K562 (cell line): ENCODE measurements at regions not wholly inside any gene's neighbourhood (a gene's known extent, or its start where the extent isn't known, plus 50 kb on each side); places are given as distances from the start of the nearest gene placed in this dataset.

Experiments used
- ATF4 ChIP-seq: fragments of 450-650 bp; formaldehyde crosslinking; IDR thresholded peaks from 2 replicates; pipeline ENCODE4 v1.4.0; 2022; ENCODE audit warnings: mild to moderate bottlenecking, moderate library complexity
- BRCA1 ChIP-seq, 2 experiments: fragments of 450-650 bp in 1 of 2; sonication (generic) in 1 of 2; formaldehyde crosslinking in 1 of 2; IDR thresholded peaks; 2 replicates each; pipeline versions ENCODE4 v1.5.0 to v1.6.1; 2017 to 2020; ENCODE audit warnings: mild to moderate bottlenecking in 1 of 2, missing genetic modification reagents in 1 of 2
- CBFA2T2 ChIP-seq: fragments of 450-650 bp; conservative IDR thresholded peaks from 2 replicates; pipeline ENCODE4 v1.6.1; 2017; ENCODE audit warnings: mild to moderate bottlenecking
- CBFA2T3 ChIP-seq: fragments of 450-650 bp; IDR thresholded peaks from 2 replicates; pipeline ENCODE4 v1.6.1; 2017
- CBX8 ChIP-seq: fragments of 200-600 bp; sonication (generic); IDR thresholded peaks from 2 replicates; pipeline ENCODE4 v1.6.1; 2012; ENCODE audit warnings: borderline replicate concordance, mixed run types, low read depth, mild to moderate bottlenecking, moderate library complexity, mixed read lengths, low read length, control low read depth, inconsistent platforms; ENCODE audit not compliant: poor library complexity, severe bottlenecking; ENCODE audit errors: extremely low read depth
- E2F3 ChIP-seq: fragments of 250-450 bp; sonication (Bioruptor Pico); IDR thresholded peaks from 2 replicates; pipeline ENCODE4 v1.4.0; 2020; ENCODE audit warnings: mild to moderate bottlenecking
- GTF2E2 ChIP-seq: fragments of 200-800 bp; sonication (Bioruptor generic); IDR thresholded peaks from 2 replicates; pipeline ENCODE4 v1.6.1; 2016; ENCODE audit warnings: missing genetic modification characterization, missing compliant biosample characterization
- HDAC8 ChIP-seq: fragments of 450-650 bp; IDR thresholded peaks from 2 replicates; pipeline ENCODE4 v1.6.1; 2016; ENCODE audit warnings: mild to moderate bottlenecking, missing genetic modification characterization, moderate library complexity, missing compliant biosample characterization
- MTA1 ChIP-seq: fragments of 450-650 bp; IDR thresholded peaks from 2 replicates; pipeline ENCODE4 v1.6.1; 2017; ENCODE audit warnings: borderline replicate concordance
- RBBP5 ChIP-seq: fragments of 200-600 bp; sonication (generic); IDR thresholded peaks from 2 replicates; pipeline ENCODE4 v1.6.1; 2012; ENCODE audit warnings: borderline replicate concordance, mild to moderate bottlenecking, low read length, control low read depth, inconsistent platforms; ENCODE audit not compliant: insufficient read depth, poor library complexity, severe bottlenecking
- SAFB ChIP-seq: fragments of 200-400 bp; formaldehyde crosslinking; IDR thresholded peaks from 2 replicates; pipeline ENCODE4 v1.6.1; 2017; ENCODE audit warnings: low read depth, low read length, borderline replicate concordance
- TAL1 ChIP-seq: fragments of 450-650 bp; IDR thresholded peaks from 2 replicates; pipeline ENCODE4 v1.6.1; 2016; ENCODE audit warnings: mild to moderate bottlenecking
- TEAD4 ChIP-seq, 2 experiments: sonication (generic) in 1 of 2; formaldehyde crosslinking in 1 of 2; IDR thresholded peaks; 2 replicates each; pipeline versions ENCODE4 v1.6.1 to v1.8.0; 2012 to 2022; ENCODE audit warnings: borderline replicate concordance in 1 of 2, inconsistent platforms in 1 of 2, low read length in 1 of 2, mild to moderate bottlenecking in 1 of 2, missing genetic modification reagents in 1 of 2
- U2AF2 ChIP-seq: fragments of 200-400 bp; formaldehyde crosslinking; optimal IDR thresholded peaks from 2 replicates; pipeline ENCODE3; 2017; ENCODE audit warnings: low read depth, mild to moderate bottlenecking, low read length
- USF1 ChIP-seq: sonication (generic); formaldehyde crosslinking; IDR thresholded peaks from 2 replicates; pipeline ENCODE4 v1.9.0; 2022; ENCODE audit warnings: mild to moderate bottlenecking, missing genetic modification reagents
- ZBTB11 ChIP-seq, 3 experiments: fragments of 200-800 bp in 1 of 3; fragments of 250-450 bp in 1 of 3; fragments of 450-650 bp in 1 of 3; sonication (Bioruptor Pico) in 1 of 3; sonication (Bioruptor generic) in 1 of 3; formaldehyde crosslinking in 1 of 3; IDR thresholded peaks; 2 replicates each; pipeline versions ENCODE4 v1.6.1 to v1.8.0; 2016 to 2022; ENCODE audit warnings: mild to moderate bottlenecking in 2 of 3, missing genetic modification characterization in 2 of 3, missing compliant biosample characterization in 1 of 3, moderate library complexity in 1 of 3
- ZC3H8 ChIP-seq: fragments of 450-650 bp; IDR thresholded peaks from 2 replicates; pipeline ENCODE4 v1.6.1; 2017
- ZFP91 ChIP-seq: sonication (generic); formaldehyde crosslinking; IDR thresholded peaks from 2 replicates; pipeline ENCODE4 v1.8.0; 2022; ENCODE audit warnings: mild to moderate bottlenecking, missing genetic modification reagents
- ZKSCAN3 ChIP-seq: fragments of 250-450 bp; sonication (Bioruptor Pico); IDR thresholded peaks from 2 replicates; pipeline ENCODE4 v1.4.0; 2020
- ZNF140 ChIP-seq: fragments of 250-450 bp; sonication (Bioruptor Pico); IDR thresholded peaks from 2 replicates; pipeline ENCODE4 v1.8.0; 2021; ENCODE audit warnings: moderate library complexity, mild to moderate bottlenecking, inconsistent platforms
- ZNF507 ChIP-seq: conservative IDR thresholded peaks from 2 replicates; pipeline ENCODE4 v1.6.1; 2017; ENCODE audit warnings: missing genetic modification characterization, missing compliant biosample characterization
- ZNF699 ChIP-seq: fragments of 250-450 bp; sonication (Bioruptor Pico); IDR thresholded peaks from 2 replicates; pipeline ENCODE4 v1.8.0; 2021; ENCODE audit warnings: mild to moderate bottlenecking, moderate library complexity; ENCODE audit not compliant: insufficient replicate concordance
- ZNF76 ChIP-seq: fragments of 250-450 bp; sonication (Bioruptor Pico); IDR thresholded peaks from 2 replicates; pipeline ENCODE4 v1.4.0; 2020; ENCODE audit warnings: mild to moderate bottlenecking, moderate library complexity, borderline replicate concordance

GRCh38 chr1:111025109-111025508 is 61.4 kb upstream of the LRIF1 start (continued):
- TF ChIP-seq ATF4 (CRISPR knock-in tag) (no peak), ZNF699 (CRISPR knock-in tag) (no peak), GTF2E2 (tag) (no peak), E2F3 (no peak), USF1 (CRISPR knock-in tag) (no peak), ZBTB11 (CRISPR knock-in tag; IDR thresholded peaks at IDR 0.05) (0 out of 6 replicates have a peak, but pooled peaks of 1 of the 3 experiments have one; percentile 34), RBBP5 (no peak), CBFA2T2 (peak; percentile 85), ZKSCAN3 (no peak), BRCA1 (IDR thresholded peaks at IDR 0.05) (no peak), BRCA1 (CRISPR knock-in tag; IDR thresholded peaks at IDR 0.05) (no peak), ZNF140 (no peak), ZFP91 (CRISPR knock-in tag) (no peak), TAL1 (peak; percentile 85), U2AF2 (no peak), ZNF76 (CRISPR knock-in tag) (no peak), CBFA2T3 (peak; percentile 91), HDAC8 (tag) (no peak), ZC3H8 (no peak), TEAD4 (IDR thresholded peaks at IDR 0.05; ENCODE audit: low read length) (peak; percentile 90), TEAD4 (CRISPR knock-in tag; IDR thresholded peaks at IDR 0.05; ENCODE audit: borderline replicate concordance) (no peak), MTA1 (no peak), ZNF507 (tag) (no peak), SAFB (no peak), CBX8 (no peak)
